Astrocyte (in vitro differentiated cells and primary cell): ENCODE measurements at regions not wholly inside any gene's neighbourhood (a gene's known extent, or its start where the extent isn't known, plus 50 kb on each side); places are given as distances from the start of the nearest gene placed in this dataset.

Experiments
- CTCF ChIP-seq: IDR thresholded peaks from 2 replicates; pipeline ENCODE4 v1.5.1; 2011; ENCODE audit warnings: low read depth, mild to moderate bottlenecking, inconsistent platforms, low read length, moderate library complexity; ENCODE audit not compliant: insufficient read depth
- EZH2 ChIP-seq: IDR thresholded peaks from 2 replicates; pipeline ENCODE4 v1.6.1; 2012; ENCODE audit warnings: mild to moderate bottlenecking, low read length, inconsistent platforms; ENCODE audit not compliant: insufficient read depth

- TF ChIP-seq EZH2 (no peak), CTCF (no peak)
These were observed 738.1 kb upstream of the TBX3 start for GRCh38 chr12:115421796-115422709.
